Coronary artery (tissue), 2 donors: ENCODE measurements at regions not wholly inside any gene's neighbourhood (a gene's known extent, or its start where the extent isn't known, plus 50 kb on each side); places are given as distances from the start of the nearest gene placed in this dataset.
"Not testable (repeated sequence)": the region's sequence is repeated elsewhere in the genome, so short reads cannot be mapped to it uniquely, and the experiment has no call there.

Experiments used
- DNase-seq: peaks from one replicate; pipeline ENCODE4 v3.0.0-alpha.2; 2017; ENCODE audit warnings: low spot score
- H3K27ac ChIP-seq, 2 donors: fragments of 200-600 bp; sonication (generic); one replicate each; pipeline ENCODE4 v1.5.1; 2016 to 2019
- H3K4me3 ChIP-seq: fragments of 200-600 bp; sonication (generic); 2 replicates; pipeline ENCODE4 v1.5.1; 2016; ENCODE audit warnings: mild to moderate bottlenecking, moderate library complexity
- CTCF ChIP-seq: fragments of 200-600 bp; sonication (generic); IDR thresholded peaks from one replicate; pipeline ENCODE4 v1.5.1; 2019; ENCODE audit warnings: antibody characterized with exemption

DNA sequence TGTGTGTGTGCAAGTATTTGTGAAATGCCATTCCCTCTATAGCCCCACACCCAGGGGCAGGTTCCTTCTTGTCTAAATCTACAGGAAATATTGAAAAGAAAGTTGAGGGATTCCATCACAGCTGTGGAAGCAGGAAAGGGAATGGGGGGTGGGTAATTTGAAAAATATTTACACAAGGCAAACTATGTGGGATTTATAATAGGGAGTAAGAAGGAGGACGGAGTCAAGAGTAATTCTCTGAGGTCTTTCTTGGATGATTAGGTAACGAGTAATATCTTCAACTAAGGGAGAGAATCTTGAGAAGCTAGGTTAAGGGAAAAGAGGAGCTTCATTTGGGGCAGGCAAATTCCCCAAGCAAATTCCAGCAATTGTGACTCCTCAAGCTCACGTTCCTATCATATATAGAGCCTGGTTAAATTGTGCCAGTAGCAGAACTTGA, 113.5 kb upstream of the SGK1 start:
- no peak overlapping the region for H3K4me3 ChIP-seq
- TF ChIP-seq CTCF: no peak
- DNase-seq: no peak
- no peak overlapping the region for H3K27ac ChIP-seq

DNA sequence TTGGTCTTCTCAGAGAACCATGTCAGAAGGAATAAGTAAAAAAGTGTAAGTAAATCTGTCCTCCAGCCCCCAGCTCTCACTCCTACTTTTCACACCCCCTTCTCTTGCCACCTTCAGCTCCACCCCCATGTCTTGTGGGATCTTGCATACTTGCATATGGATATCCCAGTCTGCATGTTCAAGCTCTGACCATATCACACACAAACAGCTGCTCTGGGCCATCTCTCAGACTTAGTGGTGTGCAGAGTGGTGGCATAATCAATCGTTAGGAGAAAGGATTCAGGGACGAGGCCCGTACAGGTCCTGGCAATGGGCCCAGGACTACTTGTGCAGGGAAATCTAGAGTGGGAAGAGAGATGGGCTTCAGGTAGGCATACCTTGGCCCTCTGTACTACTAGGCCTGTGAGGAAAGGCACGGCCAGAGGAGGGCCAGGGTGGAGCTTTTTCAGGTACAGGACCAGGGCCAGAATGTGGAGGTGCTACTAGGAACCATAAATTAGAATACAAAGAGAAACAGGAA, 112.0 kb upstream of the SGK1 start:
- H3K27ac ChIP-seq: no peak overlapping the region
- H3K4me3 ChIP-seq: no peak overlapping the region
- TF ChIP-seq CTCF: no peak
- DNase-seq: no peak

DNA sequence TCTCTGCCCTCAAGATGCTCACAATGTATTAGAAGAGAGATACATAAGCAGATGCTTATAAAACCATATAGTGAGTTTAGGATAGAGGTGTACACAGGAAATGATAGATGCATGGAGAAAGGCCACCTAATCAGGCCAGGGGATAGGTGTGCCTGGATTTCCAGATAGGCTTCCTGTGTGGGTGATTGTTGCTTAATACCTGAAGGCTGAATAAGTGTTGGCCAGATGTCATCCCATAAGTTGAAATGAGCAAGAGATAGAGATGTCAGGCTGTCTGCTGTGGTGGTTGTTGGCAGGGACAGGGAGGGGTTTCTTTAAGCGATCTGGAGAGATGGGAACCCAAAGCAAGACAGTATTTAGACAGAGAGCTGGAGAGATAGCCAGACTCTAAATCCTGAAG, 109.8 kb upstream of the SGK1 start:
- no peak for TF ChIP-seq CTCF
- H3K4me3 ChIP-seq: no peak overlapping the region
- no peak overlapping the region for H3K27ac ChIP-seq
- no peak for DNase-seq

DNA sequence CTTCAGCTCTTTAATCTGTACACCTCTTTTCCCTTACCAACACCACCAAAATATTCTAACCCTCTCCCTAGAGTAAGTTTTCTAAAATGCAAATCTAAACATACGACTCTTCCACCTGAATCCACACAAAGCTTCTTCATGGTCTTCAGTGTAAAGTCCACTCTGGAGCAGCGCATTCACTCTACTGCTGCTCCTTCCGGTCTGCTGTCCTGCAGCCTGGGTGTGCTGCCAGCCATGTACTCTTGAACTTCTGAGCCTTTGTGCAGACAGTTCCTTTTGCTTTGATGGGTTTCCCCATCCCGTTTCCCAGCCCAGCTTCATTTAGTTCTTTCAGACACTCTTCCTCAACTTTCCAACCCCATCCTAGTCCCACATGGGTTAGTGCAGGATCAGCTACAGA, 108.7 kb upstream of the SGK1 start:
- no peak for TF ChIP-seq CTCF
- no peak for DNase-seq
- Histone ChIP-seq H3K27ac (no peak overlapping the region), H3K4me3 (no peak overlapping the region)

DNA sequence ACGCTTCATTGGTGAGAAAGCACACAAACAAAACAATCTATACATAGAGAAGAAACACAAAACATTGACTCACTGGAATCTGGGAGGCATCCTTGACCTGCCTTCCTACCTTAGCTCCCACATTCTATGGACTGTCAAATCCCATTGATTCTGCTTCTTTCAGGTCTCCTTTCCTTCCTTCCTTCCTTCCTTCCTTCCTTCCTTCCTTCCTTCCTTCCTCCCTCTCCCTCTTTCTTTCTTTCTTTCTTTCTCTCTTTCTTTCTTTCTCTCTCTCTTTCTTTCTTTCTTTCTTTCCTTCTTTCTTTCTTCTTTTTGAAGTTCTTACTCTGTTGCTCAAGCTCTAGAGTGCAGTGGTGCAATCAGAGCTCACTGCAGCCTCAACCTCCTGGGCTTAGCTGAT, 108.0 kb upstream of the SGK1 start:
- DNase-seq, H3K4me3 ChIP-seq, H3K27ac ChIP-seq: not testable (repeated sequence)

- no peak for DNase-seq
- Histone ChIP-seq H3K4me3 (no peak overlapping the region), H3K27ac (no peak overlapping the region)
- no peak for TF ChIP-seq CTCF
These were observed 107.6 kb upstream of the SGK1 start for GRCh38 chr6:134425513-134425912.

GRCh38 chr6:134424798-134425170, 106.9 kb upstream of the SGK1 start:
- no peak for DNase-seq
- Histone ChIP-seq H3K27ac (no peak overlapping the region), H3K4me3 (no peak overlapping the region)
- no peak for TF ChIP-seq CTCF
